HEK293T (cell line): ENCODE measurements at regions not wholly inside any gene's neighbourhood (a gene's known extent, or its start where the extent isn't known, plus 50 kb on each side); places are given as distances from the start of the nearest gene placed in this dataset.

Experiments used
- ARNT ChIP-seq: fragments of 450-650 bp; IDR thresholded peaks from 2 replicates; pipeline ENCODE4 v1.6.1; 2017; ENCODE audit warnings: mild to moderate bottlenecking
- BHLHE40 ChIP-seq: fragments of 450-650 bp; IDR thresholded peaks from 2 replicates; pipeline ENCODE4 v1.6.1; 2016; ENCODE audit warnings: mild to moderate bottlenecking, moderate library complexity, borderline replicate concordance
- ELF4 ChIP-seq: fragments of 450-650 bp; IDR thresholded peaks from 2 replicates; pipeline ENCODE4 v1.6.1; 2017; ENCODE audit warnings: antibody characterized with exemption
- FOXA1 ChIP-seq: fragments of 450-650 bp; IDR thresholded peaks from 2 replicates; pipeline ENCODE4 v1.6.1; 2016; ENCODE audit warnings: mild to moderate bottlenecking
- FOXM1 ChIP-seq: fragments of 450-650 bp; IDR thresholded peaks from 2 replicates; pipeline ENCODE4 v1.6.1; 2017; ENCODE audit warnings: mild to moderate bottlenecking, borderline replicate concordance
- HDGF ChIP-seq: fragments of 450-650 bp; IDR thresholded peaks from 2 replicates; pipeline ENCODE4 v1.6.1; 2017; ENCODE audit warnings: antibody characterized with exemption, borderline replicate concordance
- LEF1 ChIP-seq: fragments of 450-650 bp; IDR thresholded peaks from 2 replicates; pipeline ENCODE4 v1.6.1; 2017; ENCODE audit warnings: mild to moderate bottlenecking, borderline replicate concordance
- NFRKB ChIP-seq: fragments of 450-650 bp; IDR thresholded peaks from 2 replicates; pipeline ENCODE4 v1.6.1; 2016; ENCODE audit warnings: mild to moderate bottlenecking, moderate library complexity
- PKNOX1 ChIP-seq: fragments of 450-650 bp; IDR thresholded peaks from 2 replicates; pipeline ENCODE4 v1.6.1; 2016
- SP1 ChIP-seq: fragments of 450-650 bp; IDR thresholded peaks from 2 replicates; pipeline ENCODE4 v1.6.1; 2017
- SUZ12 ChIP-seq: fragments of 450-650 bp; IDR thresholded peaks from 2 replicates; pipeline ENCODE4 v1.6.1; 2016; ENCODE audit warnings: mild to moderate bottlenecking
- TARDBP ChIP-seq: fragments of 450-650 bp; IDR thresholded peaks from 2 replicates; pipeline ENCODE4 v1.6.1; 2016

GRCh38 chr3:56896357-56896756 is 94.6 kb upstream of the ARHGEF3 start:
- no peak for TF ChIP-seq FOXA1
- TF ChIP-seq LEF1, result no peak
- no peak for TF ChIP-seq HDGF
- TF ChIP-seq TARDBP, result no peak
- no peak for TF ChIP-seq FOXM1
- TF ChIP-seq ELF4, result no peak
- TF ChIP-seq BHLHE40, result no peak
- no peak for TF ChIP-seq SUZ12
- TF ChIP-seq ARNT, result no peak
- no peak for TF ChIP-seq SP1
- TF ChIP-seq NFRKB, result no peak
- TF ChIP-seq PKNOX1, result no peak
